Natural killer cell (primary cell): ENCODE measurements at regions not wholly inside any gene's neighbourhood (a gene's known extent, or its start where the extent isn't known, plus 50 kb on each side); places are given as distances from the start of the nearest gene placed in this dataset.

Experiments used
- ATAC-seq, 3 donors: fragments of 150-1000 bp in 2 of 3; fragments of 200-7000 bp in 1 of 3; cut with Tn5 transposase; 1 replicate in 1 of 3; 2 replicates in 2 of 3; pipeline ENCODE4 v1.10.0; 2021; ENCODE audit warnings: mild to moderate bottlenecking in 2 of 3, moderate library complexity in 2 of 3
- DNase-seq, 2 donors: peaks; one replicate each; pipeline versions ENCODE4 v3.0.0 to v3.0.0-alpha.2; 2013 to 2021; ENCODE audit warnings: mixed read lengths in 1 of 2
- H3K27ac ChIP-seq: one replicate; pipeline ENCODE4 v1.5.1; 2013; ENCODE audit warnings: mild to moderate bottlenecking, low read length
- H3K27me3 ChIP-seq: one replicate; pipeline ENCODE4 v1.6.1; 2013; ENCODE audit warnings: low read length; ENCODE audit not compliant: control insufficient read depth, insufficient read depth
- H3K36me3 ChIP-seq: one replicate; pipeline ENCODE4 v1.6.1; 2013; ENCODE audit warnings: low read length; ENCODE audit not compliant: control insufficient read depth, insufficient read depth
- H3K4me1 ChIP-seq: one replicate; pipeline ENCODE4 v1.6.1; 2013; ENCODE audit warnings: low read length; ENCODE audit not compliant: control insufficient read depth, insufficient read depth
- H3K4me3 ChIP-seq: one replicate; pipeline ENCODE4 v1.5.1; 2013; ENCODE audit warnings: low read length
- H3K9me3 ChIP-seq: one replicate; pipeline ENCODE4 v1.6.1; 2013; ENCODE audit warnings: low read length; ENCODE audit not compliant: control insufficient read depth, insufficient read depth
- H3K27ac Mint-ChIP-seq, 2 donors: one replicate each; pipeline ENCODE4 v1.8.0; 2022; ENCODE audit warnings: mild to moderate bottlenecking in 2 of 2, mixed read lengths in 2 of 2, moderate library complexity in 1 of 2
- H3K27me3 Mint-ChIP-seq, 2 donors: one replicate each; pipeline ENCODE4 v1.8.0; 2022; ENCODE audit warnings: low read depth in 2 of 2, mixed read lengths in 2 of 2
- H3K36me3 Mint-ChIP-seq: one replicate; pipeline ENCODE4 v1.8.0; 2022; ENCODE audit warnings: mixed read lengths
- H3K4me1 Mint-ChIP-seq, 2 donors: one replicate each; pipeline ENCODE4 v1.8.0; 2022; ENCODE audit warnings: mixed read lengths in 2 of 2
- H3K4me3 Mint-ChIP-seq: one replicate; pipeline ENCODE4 v1.8.0; 2022; ENCODE audit warnings: mild to moderate bottlenecking, moderate library complexity, mixed read lengths
- H3K9me3 Mint-ChIP-seq, 2 donors: one replicate each; pipeline ENCODE4 v1.8.0; 2022; ENCODE audit warnings: mixed read lengths in 2 of 2
- WGBS: methylation state at CpG from one replicate; pipeline ENCODE4 v1.1.7; 2013; ENCODE audit warnings: missing lambda C conversion rate; ENCODE audit not compliant: insufficient coverage; 5-methylcytosine and 5-hydroxymethylcytosine counted together
- intact Hi-C: fragments of 100-400 bp; cut with micrococcal nuclease; formaldehyde crosslinking; loops from one replicate; pipeline ENCODE4 v1.14.2; 2022
- TF ChIP-seq, protein P1 (sequence below): fragments of 200-600 bp; IDR thresholded peaks from one replicate; pipeline ENCODE4 v1.8.0; 2022; ENCODE audit warnings: antibody characterized with exemption

DNA sequence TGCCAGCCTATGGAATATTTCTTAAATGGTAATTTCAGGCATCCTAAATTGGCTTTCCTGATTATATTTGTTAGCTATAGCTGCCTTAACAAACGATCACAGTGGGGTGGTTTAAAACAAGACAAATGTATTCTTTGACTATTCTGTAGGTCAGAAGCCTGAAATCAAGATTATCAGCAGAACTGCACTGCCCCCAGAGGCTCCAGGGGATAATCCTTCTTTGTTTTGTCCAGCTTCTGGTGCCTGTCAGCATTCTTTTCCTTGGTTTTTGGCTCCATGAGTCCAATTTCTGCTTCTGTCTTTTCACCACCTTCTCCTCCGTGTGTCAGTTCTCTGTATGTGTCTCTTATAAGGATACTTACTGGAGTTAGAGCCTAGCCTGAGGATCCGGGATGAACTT, 1282.2 kb upstream of the USP15 start:
- TF ChIP-seq, protein P1, sequence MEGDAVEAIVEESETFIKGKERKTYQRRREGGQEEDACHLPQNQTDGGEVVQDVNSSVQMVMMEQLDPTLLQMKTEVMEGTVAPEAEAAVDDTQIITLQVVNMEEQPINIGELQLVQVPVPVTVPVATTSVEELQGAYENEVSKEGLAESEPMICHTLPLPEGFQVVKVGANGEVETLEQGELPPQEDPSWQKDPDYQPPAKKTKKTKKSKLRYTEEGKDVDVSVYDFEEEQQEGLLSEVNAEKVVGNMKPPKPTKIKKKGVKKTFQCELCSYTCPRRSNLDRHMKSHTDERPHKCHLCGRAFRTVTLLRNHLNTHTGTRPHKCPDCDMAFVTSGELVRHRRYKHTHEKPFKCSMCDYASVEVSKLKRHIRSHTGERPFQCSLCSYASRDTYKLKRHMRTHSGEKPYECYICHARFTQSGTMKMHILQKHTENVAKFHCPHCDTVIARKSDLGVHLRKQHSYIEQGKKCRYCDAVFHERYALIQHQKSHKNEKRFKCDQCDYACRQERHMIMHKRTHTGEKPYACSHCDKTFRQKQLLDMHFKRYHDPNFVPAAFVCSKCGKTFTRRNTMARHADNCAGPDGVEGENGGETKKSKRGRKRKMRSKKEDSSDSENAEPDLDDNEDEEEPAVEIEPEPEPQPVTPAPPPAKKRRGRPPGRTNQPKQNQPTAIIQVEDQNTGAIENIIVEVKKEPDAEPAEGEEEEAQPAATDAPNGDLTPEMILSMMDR: no peak
- Mint-ChIP-seq H3K4me3 (no peak overlapping the region), H3K36me3 (peaks cover 8% of the 10 kb centered on the region), H3K27ac (no peak overlapping the region), H3K27me3 (no peaks in the 10 kb centered on the region), H3K9me3 (peaks cover 16 to 23% of the 10 kb centered on the region in 2 donors), H3K4me1 (no peaks in the 10 kb centered on the region)
- Histone ChIP-seq H3K4me1 (no peaks in the 10 kb centered on the region), H3K27me3 (no peaks in the 10 kb centered on the region), H3K9me3 (no peaks in the 10 kb centered on the region), H3K27ac (no peak overlapping the region), H3K4me3 (no peak overlapping the region), H3K36me3 (no peaks in the 10 kb centered on the region)
- 85% methylated on average over 3 of the region's 3 CpGs for WGBS
- ATAC-seq: no peak
- intact Hi-C loops: no loop called here
- no peak for DNase-seq

DNA sequence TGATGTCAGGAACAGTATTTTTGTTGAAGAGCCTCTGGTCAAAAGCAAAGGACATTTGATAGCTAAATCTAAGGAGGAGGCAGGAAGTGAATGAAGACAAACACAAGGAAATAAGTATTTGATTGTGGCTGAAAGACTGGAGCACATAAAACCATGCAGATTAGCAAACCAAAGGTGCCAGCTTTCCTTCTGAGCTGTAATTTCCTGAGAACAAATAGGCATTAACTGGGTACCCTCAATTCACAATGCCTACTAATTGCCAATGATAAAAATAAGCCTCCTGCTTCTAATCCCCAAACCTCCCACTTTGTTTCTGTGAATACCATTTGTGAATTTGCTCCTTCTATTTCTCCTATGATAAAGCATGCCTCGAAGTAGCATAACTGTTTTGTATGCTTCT, 1279.6 kb upstream of the USP15 start:
- DNase-seq (no peak), ATAC-seq (no peak)
- H3K27me3 ChIP-seq: no peaks in the 10 kb centered on the region
- Mint-ChIP-seq H3K4me3 (no peak overlapping the region), H3K27ac (no peak overlapping the region), H3K27me3 (no peaks in the 10 kb centered on the region), H3K36me3 (no peaks in the 10 kb centered on the region), H3K9me3 (peaks cover 17 to 20% of the 10 kb centered on the region in 2 donors), H3K4me1 (no peaks in the 10 kb centered on the region)
- TF ChIP-seq, protein P1: no peak
- H3K36me3 ChIP-seq: no peaks in the 10 kb centered on the region
- intact Hi-C loops: no loop called here
- H3K27ac ChIP-seq: no peak overlapping the region
- H3K9me3 ChIP-seq: no peaks in the 10 kb centered on the region
- no peak overlapping the region for H3K4me3 ChIP-seq
- WGBS: no CpG with 5 or more reads among the region's 1 CpG
- no peaks in the 10 kb centered on the region for H3K4me1 ChIP-seq

DNA sequence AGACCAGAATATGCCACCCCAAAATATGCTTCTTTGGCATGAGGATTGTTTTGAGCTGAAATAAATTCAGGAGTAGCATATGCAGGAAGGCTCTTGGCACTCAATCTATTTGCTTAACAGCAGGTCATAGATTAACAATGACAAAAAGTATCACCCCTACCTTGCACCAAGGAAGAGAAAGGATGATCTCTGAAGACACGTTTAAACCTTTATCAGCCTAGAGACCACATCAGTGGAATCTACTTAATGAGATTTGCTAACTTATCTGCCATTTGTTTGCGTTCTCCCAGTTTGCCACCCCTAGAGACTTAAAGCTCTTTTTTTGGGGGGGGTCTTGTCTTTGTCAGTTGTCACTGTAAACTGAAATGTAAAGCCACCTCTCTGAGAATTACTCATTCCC, 1278.7 kb upstream of the USP15 start:
- Histone ChIP-seq H3K27me3 (no peaks in the 10 kb centered on the region), H3K9me3 (peaks cover 3% of the 10 kb centered on the region), H3K4me1 (no peaks in the 10 kb centered on the region), H3K36me3 (no peaks in the 10 kb centered on the region), H3K27ac (no peak overlapping the region), H3K4me3 (no peak overlapping the region)
- no peak overlapping the region for H3K27ac Mint-ChIP-seq
- no peaks in the 10 kb centered on the region for H3K4me1 Mint-ChIP-seq
- H3K27me3 Mint-ChIP-seq: no peaks in the 10 kb centered on the region
- no CpG with 5 or more reads among the region's 2 CpGs for WGBS
- TF ChIP-seq, protein P1: no peak
- DNase-seq: no peak
- H3K9me3 Mint-ChIP-seq: peaks cover 13 to 16% of the 10 kb centered on the region in 2 donors
- no peak overlapping the region for H3K4me3 Mint-ChIP-seq
- no peaks in the 10 kb centered on the region for H3K36me3 Mint-ChIP-seq
- no peak for ATAC-seq
- intact Hi-C loops: no loop called here

DNA sequence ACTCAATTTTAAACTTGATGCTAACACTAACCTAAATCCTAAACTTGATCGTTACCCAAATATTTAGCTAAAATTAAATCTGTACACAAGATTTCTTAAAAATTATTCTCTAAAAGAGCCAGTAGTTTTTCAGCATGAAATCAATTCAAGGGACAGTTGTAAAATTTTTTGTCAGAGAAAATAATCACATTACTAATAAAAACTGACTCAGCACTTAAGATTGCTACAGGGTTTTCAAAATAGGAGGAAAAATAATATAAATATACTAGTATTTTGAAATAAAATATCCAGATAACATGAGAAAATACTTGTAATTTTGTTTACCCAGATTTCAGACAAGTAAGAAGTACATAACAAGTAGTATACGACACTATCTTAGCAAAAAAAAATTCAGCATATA, 1268.1 kb upstream of the USP15 start:
- no peak for ATAC-seq

More for the DNA sequence above, 1268.1 kb upstream of the USP15 start:
- WGBS: 88% methylated on average over 1 of the region's 2 CpGs
- Mint-ChIP-seq H3K27ac (no peak overlapping the region), H3K9me3 (peaks cover 5 to 12% of the 10 kb centered on the region in 2 donors), H3K4me3 (no peak overlapping the region), H3K4me1 (no peaks in the 10 kb centered on the region), H3K27me3 (no peaks in the 10 kb centered on the region), H3K36me3 (no peaks in the 10 kb centered on the region)
- no peak for DNase-seq
- peaks cover 6% of the 10 kb centered on the region for H3K9me3 ChIP-seq
- H3K4me3 ChIP-seq: no peak overlapping the region
- intact Hi-C loops: no loop called here
- no peak overlapping the region for H3K27ac ChIP-seq
- H3K27me3 ChIP-seq: no peaks in the 10 kb centered on the region
- no peaks in the 10 kb centered on the region for H3K36me3 ChIP-seq
- TF ChIP-seq, protein P1: no peak
- no peaks in the 10 kb centered on the region for H3K4me1 ChIP-seq
